Prostate gland (tissue), 2 donors: ENCODE measurements at regions not wholly inside any gene's neighbourhood (a gene's known extent, or its start where the extent isn't known, plus 50 kb on each side); places are given as distances from the start of the nearest gene placed in this dataset.

ENCODE experiments used
- POLR2A ChIP-seq: fragments of 450-650 bp; IDR thresholded peaks from one replicate; pipeline ENCODE4 v1.6.1; 2016; ENCODE audit warnings: antibody characterized with exemption, mild to moderate bottlenecking
- POLR2AphosphoS5 ChIP-seq: sonication (generic); formaldehyde crosslinking; IDR thresholded peaks from one replicate; pipeline ENCODE4 v1.6.1; 2017; ENCODE audit warnings: antibody characterized with exemption
- TF ChIP-seq, protein P1 (sequence below), 4 experiments: fragments of 200-600 bp in 2 of 4; fragments of 450-650 bp in 2 of 4; sonication (generic) in 2 of 4; IDR thresholded peaks; 1 replicate in 3 of 4; 2 replicates in 1 of 4; pipeline ENCODE4 v1.5.1; 2016 to 2019; ENCODE audit warnings: antibody characterized with exemption in 4 of 4, mild to moderate bottlenecking in 2 of 4, moderate library complexity in 2 of 4

DNA sequence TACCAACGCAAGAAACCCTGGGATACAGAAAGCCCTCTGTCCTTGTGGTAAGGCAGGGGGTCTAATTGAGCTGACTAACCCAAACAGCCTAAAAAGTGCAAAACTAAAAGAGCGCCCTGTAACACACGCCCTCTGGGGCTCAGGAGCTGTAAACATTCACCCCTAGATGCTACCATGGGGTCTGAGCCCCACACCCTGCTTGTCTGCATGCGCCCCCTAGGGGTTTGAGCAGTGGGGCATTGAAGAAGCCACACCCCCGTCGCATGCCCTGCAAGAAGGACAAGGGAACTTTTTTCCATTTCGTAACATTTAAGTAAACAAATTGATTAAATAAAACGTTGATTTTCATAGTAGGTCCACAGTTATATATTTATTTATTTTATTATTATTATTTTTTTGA lies 616.9 kb upstream of the MAN1A1 start:
- TF ChIP-seq, protein P1, sequence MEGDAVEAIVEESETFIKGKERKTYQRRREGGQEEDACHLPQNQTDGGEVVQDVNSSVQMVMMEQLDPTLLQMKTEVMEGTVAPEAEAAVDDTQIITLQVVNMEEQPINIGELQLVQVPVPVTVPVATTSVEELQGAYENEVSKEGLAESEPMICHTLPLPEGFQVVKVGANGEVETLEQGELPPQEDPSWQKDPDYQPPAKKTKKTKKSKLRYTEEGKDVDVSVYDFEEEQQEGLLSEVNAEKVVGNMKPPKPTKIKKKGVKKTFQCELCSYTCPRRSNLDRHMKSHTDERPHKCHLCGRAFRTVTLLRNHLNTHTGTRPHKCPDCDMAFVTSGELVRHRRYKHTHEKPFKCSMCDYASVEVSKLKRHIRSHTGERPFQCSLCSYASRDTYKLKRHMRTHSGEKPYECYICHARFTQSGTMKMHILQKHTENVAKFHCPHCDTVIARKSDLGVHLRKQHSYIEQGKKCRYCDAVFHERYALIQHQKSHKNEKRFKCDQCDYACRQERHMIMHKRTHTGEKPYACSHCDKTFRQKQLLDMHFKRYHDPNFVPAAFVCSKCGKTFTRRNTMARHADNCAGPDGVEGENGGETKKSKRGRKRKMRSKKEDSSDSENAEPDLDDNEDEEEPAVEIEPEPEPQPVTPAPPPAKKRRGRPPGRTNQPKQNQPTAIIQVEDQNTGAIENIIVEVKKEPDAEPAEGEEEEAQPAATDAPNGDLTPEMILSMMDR (IDR thresholded peaks at IDR 0.05) = no peak
- no peak for TF ChIP-seq POLR2A
- TF ChIP-seq POLR2AphosphoS5 = no peak
